Activated T-helper 9 cell treated with anti-CD3 and anti-CD28 coated beads, Interleukin-2, amount 50 U/mL, for 16 hours (primary cell): ENCODE measurements at regions not wholly inside any gene's neighbourhood (a gene's known extent, or its start where the extent isn't known, plus 50 kb on each side); places are given as distances from the start of the nearest gene placed in this dataset.
"Not testable (repeated sequence)": the region's sequence is repeated elsewhere in the genome, so short reads cannot be mapped to it uniquely, and the experiment has no call there.

Experiments used
- DNase-seq: peaks from one replicate; pipeline ENCODE4 v3.0.0-alpha.2; 2020; ENCODE audit warnings: low read depth

- DNase-seq: no peak
Observed at GRCh38 chr10:7069706-7070105, 341.1 kb downstream of the SFMBT2 start.

GRCh38 chr10:7056216-7056615, 354.6 kb downstream of the SFMBT2 start:
- no peak for DNase-seq

GRCh38 chr10:7054915-7055314, 355.9 kb downstream of the SFMBT2 start:
- no peak for DNase-seq

GRCh38 chr10:7053195-7053594, 357.6 kb downstream of the SFMBT2 start:
- DNase-seq: no peak

- not testable (repeated sequence) for DNase-seq
Observed at GRCh38 chr10:7050024-7050423, 360.8 kb downstream of the SFMBT2 start.

- DNase-seq: no peak
Observed at GRCh38 chr10:7048061-7048460, 362.8 kb downstream of the SFMBT2 start.

GRCh38 chr10:7046615-7047014, 364.2 kb downstream of the SFMBT2 start:
- no peak for DNase-seq

- no peak for DNase-seq
Observed at GRCh38 chr10:7045891-7046599, 364.8 kb downstream of the SFMBT2 start.

GRCh38 chr10:7043055-7043653, 367.7 kb downstream of the SFMBT2 start:
- DNase-seq: no peak

GRCh38 chr10:7042419-7043054, 368.3 kb downstream of the SFMBT2 start:
- DNase-seq: no peak

GRCh38 chr10:7042000-7042399, 368.8 kb downstream of the SFMBT2 start:
- DNase-seq: no peak

- DNase-seq: no peak
Observed at GRCh38 chr10:7040681-7041080, 370.2 kb downstream of the SFMBT2 start.

GRCh38 chr10:7039859-7040258, 371.0 kb downstream of the SFMBT2 start:
- DNase-seq: no peak

GRCh38 chr10:7038416-7038815, 372.4 kb downstream of the SFMBT2 start:
- DNase-seq: no peak

- not testable (repeated sequence) for DNase-seq
Observed at GRCh38 chr10:7037434-7037833, 373.4 kb downstream of the SFMBT2 start.

GRCh38 chr10:7036951-7037350, 373.9 kb downstream of the SFMBT2 start:
- no peak for DNase-seq

GRCh38 chr10:7035126-7035761, 375.6 kb downstream of the SFMBT2 start:
- peak; percentile 20 for DNase-seq

- DNase-seq: no peak
Observed at GRCh38 chr10:7033031-7033430, 377.8 kb downstream of the SFMBT2 start.

GRCh38 chr10:7030134-7030855, 380.5 kb downstream of the SFMBT2 start:
- no peak for DNase-seq

GRCh38 chr10:7029672-7030071, 381.2 kb downstream of the SFMBT2 start:
- no peak for DNase-seq

GRCh38 chr10:7028809-7029166, 382.0 kb downstream of the SFMBT2 start:
- no peak for DNase-seq
